Mesothelial cell of epicardium (in vitro differentiated cells): ENCODE measurements at regions not wholly inside any gene's neighbourhood (a gene's known extent, or its start where the extent isn't known, plus 50 kb on each side); places are given as distances from the start of the nearest gene placed in this dataset.

Experiments used
- DNase-seq, 2 experiments: peaks; one replicate each; pipeline ENCODE4 v3.0.0; 2021; ENCODE audit warnings: low spot score in 2 of 2; ENCODE audit not compliant: unreplicated experiment in 2 of 2
- H3K27ac Mint-ChIP-seq: 2 replicates; pipeline ENCODE4 v1.8.0; 2021; ENCODE audit warnings: mixed read lengths
- H3K27me3 Mint-ChIP-seq: 2 replicates; pipeline ENCODE4 v1.8.0; 2021; ENCODE audit warnings: low read depth, mixed read lengths
- H3K36me3 Mint-ChIP-seq: 2 replicates; pipeline ENCODE4 v1.8.0; 2021; ENCODE audit warnings: mixed read lengths
- H3K4me1 Mint-ChIP-seq: 2 replicates; pipeline ENCODE4 v1.8.0; 2021; ENCODE audit warnings: mixed read lengths
- H3K4me3 Mint-ChIP-seq: 2 replicates; pipeline ENCODE4 v1.8.0; 2021; ENCODE audit warnings: mild to moderate bottlenecking, moderate library complexity, mixed read lengths
- H3K9me3 Mint-ChIP-seq: 2 replicates; pipeline ENCODE4 v1.8.0; 2021; ENCODE audit warnings: mixed read lengths
- CTCF ChIP-seq: fragments of 200-600 bp; sonication (generic); IDR thresholded peaks from one replicate; pipeline ENCODE4 v1.5.0; 2021; ENCODE audit warnings: antibody characterized with exemption; ENCODE audit not compliant: unreplicated experiment

DNA sequence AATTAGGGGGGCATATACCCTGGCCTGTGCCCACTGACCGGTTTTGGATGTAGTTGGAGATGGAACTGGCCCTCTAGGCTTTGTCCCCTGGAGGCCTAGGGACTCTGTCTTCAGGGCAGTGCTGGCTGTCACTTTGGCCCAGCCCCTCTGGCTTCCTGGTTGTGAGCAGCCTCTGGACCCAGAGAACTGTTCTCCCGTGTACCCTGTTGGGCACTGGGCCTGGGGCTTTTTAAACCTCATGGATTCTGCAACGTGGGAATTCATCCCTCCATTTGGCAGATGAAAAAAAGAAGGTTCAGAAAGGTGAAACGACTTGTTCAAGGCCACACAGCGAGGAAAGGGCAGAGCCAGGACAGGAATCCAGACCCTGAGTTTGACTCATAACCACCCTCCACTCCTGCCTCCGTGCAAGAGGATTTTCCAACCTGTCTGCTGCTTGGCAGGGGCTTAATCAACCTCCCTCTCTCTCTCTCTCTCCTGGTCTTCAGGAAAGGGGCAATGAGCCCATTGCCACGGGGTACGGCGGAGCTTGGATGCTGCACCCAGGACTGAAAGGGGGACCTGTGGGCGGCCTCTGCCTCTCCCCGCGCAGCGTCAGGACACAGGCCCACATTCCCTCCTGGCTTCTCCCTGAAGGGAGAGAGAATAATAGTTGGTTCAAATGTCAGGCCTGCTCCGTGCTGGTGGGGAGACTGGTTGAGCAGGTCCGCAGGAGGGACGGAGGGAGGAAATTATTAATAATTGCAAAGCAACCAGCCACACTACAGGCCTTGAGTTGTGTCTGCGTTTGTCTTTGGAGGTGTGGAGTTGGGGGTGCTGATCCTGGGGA is 56.0 kb downstream of the CEBPB start:
- Mint-ChIP-seq H3K4me1 (peaks cover 26% of the 10 kb centered on the region), H3K9me3 (no peaks in the 10 kb centered on the region), H3K36me3 (no peaks in the 10 kb centered on the region), H3K27me3 (no peaks in the 10 kb centered on the region), H3K27ac (peak overlapping the region; percentile 88), H3K4me3 (no peak overlapping the region)
- no peak for TF ChIP-seq CTCF
- peak in 1 of 2 experiments; percentile 49 for DNase-seq

- H3K36me3 Mint-ChIP-seq = no peaks in the 10 kb centered on the region
- no peaks in the 10 kb centered on the region for H3K9me3 Mint-ChIP-seq
- TF ChIP-seq CTCF = no peak
- no peak for DNase-seq
- H3K4me3 Mint-ChIP-seq = no peak overlapping the region
- no peaks in the 10 kb centered on the region for H3K27me3 Mint-ChIP-seq
- H3K4me1 Mint-ChIP-seq = peaks cover 34% of the 10 kb centered on the region
- H3K27ac Mint-ChIP-seq = peak overlapping the region; percentile 88
Observed at GRCh38 chr20:50247196-50248094, 56.8 kb downstream of the CEBPB start.

GRCh38 chr20:50248104-50248641 is 57.5 kb downstream of the CEBPB start:
- Mint-ChIP-seq H3K9me3 (no peaks in the 10 kb centered on the region), H3K4me3 (no peak overlapping the region), H3K27ac (no peak overlapping the region), H3K27me3 (no peaks in the 10 kb centered on the region), H3K36me3 (no peaks in the 10 kb centered on the region), H3K4me1 (peaks cover 33% of the 10 kb centered on the region)
- TF ChIP-seq CTCF = no peak
- DNase-seq = no peak

GRCh38 chr20:50249447-50250388 is 59.1 kb downstream of the CEBPB start:
- Mint-ChIP-seq H3K4me3 (no peak overlapping the region), H3K27ac (no peak overlapping the region), H3K4me1 (peaks cover 33% of the 10 kb centered on the region), H3K36me3 (no peaks in the 10 kb centered on the region), H3K9me3 (no peaks in the 10 kb centered on the region), H3K27me3 (no peaks in the 10 kb centered on the region)
- DNase-seq = no peak
- no peak for TF ChIP-seq CTCF
